Fibroblast of villous mesenchyme (primary cell): ENCODE measurements at regions not wholly inside any gene's neighbourhood (a gene's known extent, or its start where the extent isn't known, plus 50 kb on each side); places are given as distances from the start of the nearest gene placed in this dataset.

Experiments used
- DNase-seq: peaks from one replicate; pipeline ENCODE4 v3.0.0-alpha.2; 2010; ENCODE audit warnings: low read depth
- H3K4me3 ChIP-seq: 2 replicates; pipeline ENCODE4 v1.5.1; 2011; ENCODE audit warnings: low read depth, mild to moderate bottlenecking, low read length
- TF ChIP-seq, protein P1 (sequence below): IDR thresholded peaks from 2 replicates; pipeline ENCODE4 v1.5.1; 2012; ENCODE audit warnings: low read depth, mild to moderate bottlenecking, low read length; ENCODE audit not compliant: insufficient read depth

DNA sequence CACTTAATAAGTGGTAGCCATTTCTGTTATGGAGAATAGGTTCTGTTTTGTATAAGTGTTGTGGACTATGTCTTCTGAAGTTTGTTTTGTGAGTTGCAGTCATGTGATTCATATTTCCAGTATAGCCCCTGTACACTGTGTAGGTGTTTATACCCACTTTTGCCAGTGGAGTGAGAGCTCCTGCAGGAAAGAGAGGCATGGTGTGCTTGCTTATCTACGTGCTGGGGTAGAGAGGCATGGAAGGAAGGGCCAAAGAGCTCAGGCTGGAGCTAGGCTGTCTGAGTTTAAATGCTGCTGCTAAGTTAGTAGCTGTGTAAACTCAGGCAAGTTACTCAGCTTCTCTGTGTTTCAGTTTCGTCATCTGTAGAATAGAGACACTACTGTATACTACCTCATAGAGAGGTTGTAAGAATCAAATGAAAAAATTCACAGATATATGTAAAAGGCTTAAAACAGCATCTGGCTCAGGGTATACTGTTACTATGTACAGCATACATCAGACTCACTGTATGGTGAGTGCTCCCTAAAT is 88.2 kb upstream of the SLC38A2 start:
- no peak for DNase-seq
- TF ChIP-seq, protein P1, sequence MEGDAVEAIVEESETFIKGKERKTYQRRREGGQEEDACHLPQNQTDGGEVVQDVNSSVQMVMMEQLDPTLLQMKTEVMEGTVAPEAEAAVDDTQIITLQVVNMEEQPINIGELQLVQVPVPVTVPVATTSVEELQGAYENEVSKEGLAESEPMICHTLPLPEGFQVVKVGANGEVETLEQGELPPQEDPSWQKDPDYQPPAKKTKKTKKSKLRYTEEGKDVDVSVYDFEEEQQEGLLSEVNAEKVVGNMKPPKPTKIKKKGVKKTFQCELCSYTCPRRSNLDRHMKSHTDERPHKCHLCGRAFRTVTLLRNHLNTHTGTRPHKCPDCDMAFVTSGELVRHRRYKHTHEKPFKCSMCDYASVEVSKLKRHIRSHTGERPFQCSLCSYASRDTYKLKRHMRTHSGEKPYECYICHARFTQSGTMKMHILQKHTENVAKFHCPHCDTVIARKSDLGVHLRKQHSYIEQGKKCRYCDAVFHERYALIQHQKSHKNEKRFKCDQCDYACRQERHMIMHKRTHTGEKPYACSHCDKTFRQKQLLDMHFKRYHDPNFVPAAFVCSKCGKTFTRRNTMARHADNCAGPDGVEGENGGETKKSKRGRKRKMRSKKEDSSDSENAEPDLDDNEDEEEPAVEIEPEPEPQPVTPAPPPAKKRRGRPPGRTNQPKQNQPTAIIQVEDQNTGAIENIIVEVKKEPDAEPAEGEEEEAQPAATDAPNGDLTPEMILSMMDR, result no peak
- no peak overlapping the region for H3K4me3 ChIP-seq

DNA sequence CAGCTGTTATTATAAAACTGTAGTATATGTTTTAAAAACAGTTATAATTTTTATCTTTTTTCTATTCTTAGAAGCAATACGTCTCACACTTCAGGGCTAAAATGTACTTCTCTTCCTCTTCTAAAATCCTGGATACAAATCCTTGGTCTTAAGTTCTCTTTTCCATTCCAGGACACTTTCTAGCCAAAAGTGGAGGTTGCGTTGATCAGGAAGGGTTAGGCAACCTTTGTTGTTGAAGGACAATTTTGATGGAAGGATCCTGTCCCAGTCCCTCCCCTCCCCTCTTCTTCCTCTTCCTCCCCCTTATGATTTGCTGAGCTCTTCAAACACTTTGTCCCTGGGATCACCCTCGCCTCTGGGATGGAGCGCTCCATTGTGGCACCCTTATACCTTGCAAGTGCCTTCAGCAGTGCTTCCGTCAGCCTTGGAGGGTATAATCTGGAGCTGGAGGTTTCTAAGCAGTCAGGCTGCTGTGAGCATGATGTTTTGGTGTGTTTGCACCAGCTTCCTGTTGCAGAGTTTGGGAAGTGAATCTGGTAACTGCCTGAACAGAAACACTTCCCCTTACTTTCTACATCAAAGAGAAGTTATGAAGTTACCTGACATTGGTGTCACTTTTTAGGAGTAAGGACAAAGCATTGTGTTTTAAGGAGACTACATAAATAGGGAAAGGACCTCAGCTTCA is 87.4 kb upstream of the SLC38A2 start:
- TF ChIP-seq, protein P1, result no peak
- no peak overlapping the region for H3K4me3 ChIP-seq
- no peak for DNase-seq

DNA sequence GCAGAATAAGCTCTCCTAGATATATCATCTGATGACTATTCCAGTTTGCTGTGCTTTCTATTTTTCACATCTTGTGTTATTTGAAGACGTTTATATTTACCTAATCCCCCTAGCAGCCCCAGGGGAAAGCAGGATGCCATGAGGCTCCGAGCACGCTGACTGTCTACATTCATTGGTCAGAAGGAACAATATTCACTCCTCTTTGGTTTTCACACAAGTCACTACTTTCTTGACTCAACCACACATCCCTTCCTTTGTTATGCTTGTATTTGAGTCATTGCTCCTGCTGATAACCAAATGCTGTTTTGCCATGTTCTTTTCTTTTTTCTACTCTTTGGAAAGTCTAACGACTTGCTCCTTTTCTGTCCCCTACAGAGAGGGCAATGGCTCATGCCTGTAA is 86.5 kb upstream of the SLC38A2 start:
- TF ChIP-seq, protein P1, result no peak
- DNase-seq, result peak; percentile 48
- H3K4me3 ChIP-seq, result no peak overlapping the region

DNA sequence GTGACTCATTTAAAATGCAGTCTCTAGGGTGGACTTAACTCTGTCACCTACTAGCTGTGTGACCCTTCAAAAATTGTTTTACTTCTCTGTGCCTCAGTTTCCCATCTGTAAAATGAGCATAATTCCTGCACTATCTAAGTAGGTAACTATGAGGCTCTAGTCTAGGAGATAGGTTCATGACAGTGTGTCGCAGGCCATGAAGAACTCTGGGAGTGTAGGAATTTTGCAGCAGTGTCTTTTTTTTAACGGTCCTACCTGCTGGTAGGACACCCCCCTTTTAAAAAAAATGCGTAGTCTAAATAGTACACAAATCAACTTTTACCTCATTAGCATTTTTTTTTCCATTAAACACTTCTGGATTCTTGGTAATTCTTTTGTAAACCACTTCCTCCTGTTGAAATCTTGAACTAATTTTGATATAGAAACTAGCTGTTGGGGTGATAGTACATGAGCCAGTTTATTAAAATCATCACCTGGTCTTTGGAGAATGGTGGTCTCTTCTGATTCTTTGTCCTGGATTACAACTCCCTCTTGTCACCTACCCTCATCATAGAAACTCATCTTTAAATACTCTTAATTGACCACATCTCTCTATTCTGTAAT is 86.0 kb upstream of the SLC38A2 start:
- no peak overlapping the region for H3K4me3 ChIP-seq
- DNase-seq, result no peak
- TF ChIP-seq, protein P1, result no peak

DNA sequence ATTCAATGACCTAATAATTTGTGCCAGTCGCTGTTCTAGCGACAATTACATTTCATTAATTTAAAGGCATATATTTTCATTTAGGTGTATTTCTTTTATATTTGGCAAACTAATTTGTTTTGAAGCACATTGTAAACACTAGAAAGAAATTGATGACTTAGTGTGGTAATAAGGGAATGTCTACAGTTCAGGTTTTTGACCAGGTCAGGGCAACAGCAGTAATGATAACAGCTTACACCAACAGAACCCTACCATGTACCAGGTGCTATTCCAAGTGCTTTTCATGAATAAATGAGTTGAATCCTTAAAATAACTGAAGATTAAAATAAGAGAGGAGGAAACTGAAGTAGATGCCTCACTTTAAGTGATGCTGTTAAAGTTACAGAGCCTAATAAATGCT is 85.4 kb upstream of the SLC38A2 start:
- no peak for DNase-seq
- H3K4me3 ChIP-seq, result no peak overlapping the region
- TF ChIP-seq, protein P1, result no peak

DNA sequence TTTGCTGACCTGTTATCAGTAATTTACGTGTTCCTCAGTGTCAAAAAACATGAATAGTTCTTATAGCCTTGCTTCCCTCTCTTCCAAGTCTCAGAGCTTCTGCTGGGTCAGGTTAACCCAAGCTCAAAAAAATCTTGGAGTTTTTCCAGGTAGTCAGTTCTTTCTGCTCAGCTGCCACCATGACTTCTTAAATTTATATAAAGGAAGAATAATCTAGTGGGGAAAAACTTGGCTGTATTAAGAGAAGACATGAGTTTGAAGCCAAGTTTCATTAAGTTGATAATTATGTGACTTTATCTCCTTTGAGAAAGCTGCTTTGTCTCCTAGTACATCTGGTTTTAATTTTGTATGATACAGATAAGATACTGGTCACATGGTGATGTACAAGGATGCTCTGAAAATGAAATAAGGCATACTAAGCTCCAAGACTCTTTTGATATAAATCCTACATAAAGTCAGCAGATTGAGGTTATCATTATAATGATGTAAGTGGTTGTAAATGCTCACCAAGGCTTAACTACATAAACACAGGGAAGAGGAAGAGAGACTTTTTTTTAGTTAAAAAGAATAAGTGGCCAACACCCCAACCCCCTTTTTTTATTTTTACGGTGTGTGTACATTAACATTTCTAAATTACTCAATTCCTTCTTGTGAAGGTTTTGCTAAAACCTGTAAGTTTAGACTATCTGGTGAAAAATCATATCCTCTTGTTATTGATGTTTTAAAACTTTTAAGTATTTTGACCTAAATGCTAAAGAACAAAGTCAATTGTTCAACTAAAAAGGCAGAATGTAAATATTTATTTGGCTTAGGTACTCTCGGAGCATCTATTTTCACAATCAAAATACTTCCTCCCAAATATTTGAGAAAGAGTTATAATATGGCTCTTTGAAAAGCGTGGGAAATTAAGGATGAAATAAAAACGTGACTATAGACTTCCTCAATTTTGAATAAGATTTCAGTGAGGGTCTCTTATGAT is 84.1 kb upstream of the SLC38A2 start:
- TF ChIP-seq, protein P1, result no peak
- peak; percentile 88 for DNase-seq

More for the DNA sequence above, 84.1 kb upstream of the SLC38A2 start:
- no peak overlapping the region for H3K4me3 ChIP-seq
